GM19455 (cell line): ENCODE measurements at regions not wholly inside any gene's neighbourhood (a gene's known extent, or its start where the extent isn't known, plus 50 kb on each side); places are given as distances from the start of the nearest gene placed in this dataset.
"Not testable (repeated sequence)": the region's sequence is repeated elsewhere in the genome, so short reads cannot be mapped to it uniquely, and the experiment has no call there.

Experiments
- ATAC-seq: cut with Tn5 transposase; IDR thresholded peaks from one replicate; pipeline ENCODE4 v1.9.1; 2021; ENCODE audit not compliant: unreplicated experiment

GRCh38 chr1:170448661-170449158, 83.3 kb upstream of the GORAB start:
- no peak for ATAC-seq

- not testable (repeated sequence) for ATAC-seq
Observed at GRCh38 chr1:170457325-170458050, 74.5 kb upstream of the GORAB start.

- ATAC-seq, result no peak
Observed at GRCh38 chr1:170460001-170460400, 72.0 kb upstream of the GORAB start.

GRCh38 chr1:170460414-170461155, 71.4 kb upstream of the GORAB start:
- ATAC-seq, result no peak

GRCh38 chr1:170461291-170461747, 70.6 kb upstream of the GORAB start:
- ATAC-seq, result no peak

- no peak for ATAC-seq
Observed at GRCh38 chr1:170461762-170462384, 70.1 kb upstream of the GORAB start.

GRCh38 chr1:170470121-170470520, 61.8 kb upstream of the GORAB start:
- ATAC-seq, result no peak

GRCh38 chr1:170471398-170472053, 60.4 kb upstream of the GORAB start:
- ATAC-seq, result no peak

GRCh38 chr1:170481000-170481399, 51.0 kb upstream of the GORAB start:
- no peak for ATAC-seq
